HepG2 (cell line): ENCODE measurements at regions not wholly inside any gene's neighbourhood (a gene's known extent, or its start where the extent isn't known, plus 50 kb on each side); places are given as distances from the start of the nearest gene placed in this dataset.

Source experiments
- ATF3 ChIP-seq: sonication (generic); formaldehyde crosslinking; IDR thresholded peaks from 2 replicates; pipeline ENCODE4 v1.4.0; 2020; ENCODE audit warnings: missing genetic modification reagents
- ZNF18 ChIP-seq: sonication (generic); formaldehyde crosslinking; IDR thresholded peaks from 2 replicates; pipeline ENCODE4 v1.8.0; 2022; ENCODE audit warnings: mild to moderate bottlenecking, missing genetic modification reagents; ENCODE audit not compliant: insufficient replicate concordance
- ZNF629 ChIP-seq: sonication (generic); formaldehyde crosslinking; conservative IDR thresholded peaks from 2 replicates; pipeline ENCODE4 v1.5.0; 2020; ENCODE audit warnings: missing genetic modification reagents
- TF ChIP-seq, protein P1 (sequence below): sonication (generic); formaldehyde crosslinking; IDR thresholded peaks from 2 replicates; pipeline ENCODE4 v1.4.0; 2020; ENCODE audit warnings: mild to moderate bottlenecking, missing genetic modification reagents

- TF ChIP-seq ZNF629 (CRISPR knock-in tag), result no peak
- no peak for TF ChIP-seq ATF3
- no peak for TF ChIP-seq ZNF18 (CRISPR knock-in tag)
- TF ChIP-seq, protein P1, sequence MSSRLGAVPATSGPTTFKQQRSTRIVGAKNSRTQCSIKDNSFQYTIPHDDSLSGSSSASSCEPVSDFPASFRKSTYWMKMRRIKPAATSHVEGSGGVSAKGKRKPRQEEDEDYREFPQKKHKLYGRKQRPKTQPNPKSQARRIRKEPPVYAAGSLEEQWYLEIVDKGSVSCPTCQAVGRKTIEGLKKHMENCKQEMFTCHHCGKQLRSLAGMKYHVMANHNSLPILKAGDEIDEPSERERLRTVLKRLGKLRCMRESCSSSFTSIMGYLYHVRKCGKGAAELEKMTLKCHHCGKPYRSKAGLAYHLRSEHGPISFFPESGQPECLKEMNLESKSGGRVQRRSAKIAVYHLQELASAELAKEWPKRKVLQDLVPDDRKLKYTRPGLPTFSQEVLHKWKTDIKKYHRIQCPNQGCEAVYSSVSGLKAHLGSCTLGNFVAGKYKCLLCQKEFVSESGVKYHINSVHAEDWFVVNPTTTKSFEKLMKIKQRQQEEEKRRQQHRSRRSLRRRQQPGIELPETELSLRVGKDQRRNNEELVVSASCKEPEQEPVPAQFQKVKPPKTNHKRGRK (CRISPR knock-in tag), result no peak
These were observed 82.0 kb upstream of the ATP11B start for GRCh38 chr3:182711261-182711683.
